Mucosa of descending colon (tissue), 3 donors: ENCODE measurements at regions not wholly inside any gene's neighbourhood (a gene's known extent, or its start where the extent isn't known, plus 50 kb on each side); places are given as distances from the start of the nearest gene placed in this dataset.

Experiments used
- ATAC-seq: fragments of 200-7000 bp; cut with Tn5 transposase; one replicate; pipeline ENCODE4 v1.9.1; 2020; ENCODE audit warnings: mild to moderate bottlenecking, moderate library complexity
- DNase-seq, 3 donors: peaks; one replicate each; pipeline ENCODE4 v3.0.0-alpha.2; 2020
- H3K36me3 ChIP-seq: fragments of 200-600 bp; one replicate; pipeline ENCODE4 v1.8.0; 2021; ENCODE audit warnings: low read depth, mild to moderate bottlenecking
- H3K4me1 ChIP-seq: fragments of 200-600 bp; one replicate; pipeline ENCODE4 v1.8.0; 2021; ENCODE audit warnings: low read depth, mild to moderate bottlenecking
- H3K4me3 ChIP-seq: fragments of 200-600 bp; one replicate; pipeline ENCODE4 v1.8.0; 2021; ENCODE audit warnings: mild to moderate bottlenecking
- H3K9me3 ChIP-seq: fragments of 200-600 bp; one replicate; pipeline ENCODE4 v1.8.0; 2021; ENCODE audit warnings: mild to moderate bottlenecking
- intact Hi-C, 2 donors: fragments of 100-400 bp; cut with DNase I in 1 of 2; cut with micrococcal nuclease in 1 of 2; formaldehyde crosslinking; loops; one replicate each; pipeline versions ENCODE4 v1.11.0 to v1.11.1; 2022; cut with DNase I, micrococcal nuclease
- TF ChIP-seq, protein P1 (sequence below): fragments of 200-600 bp; IDR thresholded peaks from one replicate; pipeline ENCODE4 v1.8.0; 2022; ENCODE audit warnings: antibody characterized with exemption, mild to moderate bottlenecking
- donor health status: DM: no; HTN: no; CAD: no; lungs with moderate emphysema.
- donor health status: DM: no; HTN: no; CAD: no.
- donor health status: DM: no; HTN: yes; CAD: no.

DNA sequence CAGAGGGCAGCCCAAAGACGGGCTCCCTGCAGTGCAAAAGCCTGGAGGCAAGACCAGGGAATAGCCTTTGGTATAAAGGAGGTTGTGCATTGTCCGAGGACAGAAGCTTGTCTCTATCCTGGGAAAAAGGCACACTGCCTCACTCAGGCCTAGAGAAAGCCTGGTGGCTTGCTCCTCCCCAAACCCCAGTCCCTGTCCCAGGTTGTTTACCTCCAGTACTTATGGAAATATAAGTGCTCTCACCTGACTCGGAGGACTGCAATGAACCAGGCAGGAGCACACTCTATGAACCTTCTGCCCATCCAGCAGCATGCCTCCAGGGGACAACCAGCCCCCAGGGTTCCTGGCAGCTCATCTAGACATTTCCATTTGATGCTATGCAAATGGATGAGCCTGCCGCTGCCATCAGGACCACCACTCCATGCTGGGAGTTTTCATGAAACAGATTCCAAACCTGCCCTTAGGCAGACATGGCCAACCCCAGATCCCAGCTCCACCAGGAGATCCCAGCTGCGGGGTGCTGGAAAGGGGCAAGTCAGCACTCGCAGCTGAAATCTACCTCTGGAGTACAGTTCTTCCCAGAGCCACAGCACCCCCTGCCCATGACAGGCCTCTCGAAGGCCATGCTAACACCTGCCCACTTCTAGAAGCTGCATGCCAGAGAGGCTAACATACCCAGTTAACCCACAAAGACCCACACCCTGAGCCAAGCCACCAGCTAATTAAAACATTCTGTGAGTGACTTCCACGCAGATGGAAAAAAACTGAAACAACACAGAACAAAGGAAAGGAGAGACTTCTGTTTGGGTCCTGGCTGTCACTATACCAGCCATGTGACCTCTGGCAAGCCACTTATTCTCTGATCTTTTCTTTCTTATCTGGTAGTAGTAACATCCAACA is 101.7 kb downstream of the TTC32 start:
- TF ChIP-seq, protein P1, sequence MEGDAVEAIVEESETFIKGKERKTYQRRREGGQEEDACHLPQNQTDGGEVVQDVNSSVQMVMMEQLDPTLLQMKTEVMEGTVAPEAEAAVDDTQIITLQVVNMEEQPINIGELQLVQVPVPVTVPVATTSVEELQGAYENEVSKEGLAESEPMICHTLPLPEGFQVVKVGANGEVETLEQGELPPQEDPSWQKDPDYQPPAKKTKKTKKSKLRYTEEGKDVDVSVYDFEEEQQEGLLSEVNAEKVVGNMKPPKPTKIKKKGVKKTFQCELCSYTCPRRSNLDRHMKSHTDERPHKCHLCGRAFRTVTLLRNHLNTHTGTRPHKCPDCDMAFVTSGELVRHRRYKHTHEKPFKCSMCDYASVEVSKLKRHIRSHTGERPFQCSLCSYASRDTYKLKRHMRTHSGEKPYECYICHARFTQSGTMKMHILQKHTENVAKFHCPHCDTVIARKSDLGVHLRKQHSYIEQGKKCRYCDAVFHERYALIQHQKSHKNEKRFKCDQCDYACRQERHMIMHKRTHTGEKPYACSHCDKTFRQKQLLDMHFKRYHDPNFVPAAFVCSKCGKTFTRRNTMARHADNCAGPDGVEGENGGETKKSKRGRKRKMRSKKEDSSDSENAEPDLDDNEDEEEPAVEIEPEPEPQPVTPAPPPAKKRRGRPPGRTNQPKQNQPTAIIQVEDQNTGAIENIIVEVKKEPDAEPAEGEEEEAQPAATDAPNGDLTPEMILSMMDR = no peak
- ATAC-seq = no peak
- no peak overlapping the region for H3K4me3 ChIP-seq
- intact Hi-C loops = no loop called here
- H3K9me3 ChIP-seq = no peaks in the 10 kb centered on the region
- no peaks in the 10 kb centered on the region for H3K4me1 ChIP-seq
- DNase-seq = no peak
- no peaks in the 10 kb centered on the region for H3K36me3 ChIP-seq

DNA sequence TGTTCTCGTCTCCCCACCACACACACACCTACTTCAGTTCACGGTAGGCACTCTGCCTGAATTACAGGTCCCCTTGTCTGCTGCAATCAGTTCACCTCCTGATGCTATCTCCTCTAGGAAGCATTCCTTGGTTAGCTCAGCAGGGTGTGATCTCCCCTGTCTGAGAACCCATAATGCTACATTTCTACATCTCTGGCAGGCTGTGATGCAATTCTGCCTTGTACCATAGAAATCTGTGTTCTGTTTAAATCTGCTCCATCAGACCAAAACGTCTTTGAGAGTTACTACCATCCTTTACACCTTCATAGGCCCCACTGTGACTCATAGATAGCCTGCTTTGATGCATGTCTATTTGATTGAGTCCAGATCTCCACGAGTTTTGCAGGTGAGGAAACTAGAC is 103.9 kb downstream of the TTC32 start:
- Histone ChIP-seq H3K4me1 (no peaks in the 10 kb centered on the region), H3K9me3 (no peaks in the 10 kb centered on the region), H3K36me3 (no peaks in the 10 kb centered on the region), H3K4me3 (no peak overlapping the region)
- ATAC-seq = no peak
- TF ChIP-seq, protein P1 = no peak
- intact Hi-C loops = no loop called here
- DNase-seq = no peak

DNA sequence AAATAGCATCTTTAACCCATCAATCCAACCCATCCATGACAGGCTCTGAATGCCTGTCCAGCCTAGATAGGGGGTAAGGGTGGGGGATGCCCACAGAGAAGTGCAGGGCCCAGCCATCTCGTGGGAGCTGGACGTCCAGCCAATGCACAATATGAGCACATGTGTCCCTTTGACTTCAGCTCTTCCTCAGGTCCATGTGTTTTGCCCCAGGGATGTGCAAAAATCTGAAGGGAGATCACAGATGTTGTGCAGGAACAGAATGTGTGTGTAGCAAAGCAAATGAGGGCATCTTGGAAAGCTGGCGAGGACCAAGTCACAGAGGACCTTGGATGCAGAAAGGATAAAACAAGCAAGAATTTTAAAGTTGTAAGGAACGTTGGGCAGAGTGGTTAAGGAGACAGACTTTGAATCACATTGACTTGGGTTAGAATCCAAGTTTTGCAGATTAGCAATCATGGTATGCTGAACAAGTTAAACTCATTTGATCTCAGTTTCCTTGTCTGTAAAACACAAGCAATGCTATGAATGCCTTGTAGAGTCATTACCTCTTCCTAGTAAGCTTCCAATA is 104.5 kb downstream of the TTC32 start:
- Histone ChIP-seq H3K4me3 (no peak overlapping the region), H3K4me1 (no peaks in the 10 kb centered on the region), H3K36me3 (no peaks in the 10 kb centered on the region), H3K9me3 (no peaks in the 10 kb centered on the region)
- intact Hi-C loops = no loop called here
- DNase-seq = no peak
- TF ChIP-seq, protein P1 = no peak
- ATAC-seq = no peak

DNA sequence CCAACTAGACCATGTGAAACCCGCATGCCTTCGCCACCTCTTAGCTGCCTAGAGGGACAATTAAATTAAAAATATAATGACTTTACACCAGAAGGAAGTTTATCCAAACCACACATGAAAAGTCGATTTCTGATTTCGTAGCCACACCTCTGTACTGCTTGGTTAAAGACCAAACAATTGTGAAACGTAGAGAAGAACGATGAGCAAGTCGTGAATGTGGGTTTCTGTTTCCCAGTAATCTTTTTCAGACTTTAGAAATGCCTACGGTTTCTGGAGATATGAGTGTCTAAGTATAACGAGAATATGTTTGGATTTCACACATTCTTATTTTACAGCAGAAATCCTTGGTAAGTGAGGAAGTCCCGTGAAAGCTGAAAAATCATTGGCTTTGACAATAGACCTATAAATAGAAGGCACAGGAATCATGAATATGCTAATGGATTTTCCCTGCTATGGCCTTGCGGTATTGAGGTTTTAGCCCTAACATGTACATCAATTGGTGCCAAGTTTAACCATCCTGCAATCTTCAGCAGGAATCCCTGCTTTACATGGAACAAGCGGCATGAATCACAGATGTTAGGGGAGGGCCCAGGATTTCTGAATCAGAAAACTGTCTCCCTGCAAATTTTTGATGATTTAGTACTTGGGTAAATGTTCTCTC is 105.6 kb downstream of the TTC32 start:
- Histone ChIP-seq H3K36me3 (no peaks in the 10 kb centered on the region), H3K4me1 (no peaks in the 10 kb centered on the region), H3K4me3 (no peak overlapping the region), H3K9me3 (no peaks in the 10 kb centered on the region)
- DNase-seq (no peak), ATAC-seq (no peak)
- TF ChIP-seq, protein P1 = no peak
- intact Hi-C loops = no loop called here

DNA sequence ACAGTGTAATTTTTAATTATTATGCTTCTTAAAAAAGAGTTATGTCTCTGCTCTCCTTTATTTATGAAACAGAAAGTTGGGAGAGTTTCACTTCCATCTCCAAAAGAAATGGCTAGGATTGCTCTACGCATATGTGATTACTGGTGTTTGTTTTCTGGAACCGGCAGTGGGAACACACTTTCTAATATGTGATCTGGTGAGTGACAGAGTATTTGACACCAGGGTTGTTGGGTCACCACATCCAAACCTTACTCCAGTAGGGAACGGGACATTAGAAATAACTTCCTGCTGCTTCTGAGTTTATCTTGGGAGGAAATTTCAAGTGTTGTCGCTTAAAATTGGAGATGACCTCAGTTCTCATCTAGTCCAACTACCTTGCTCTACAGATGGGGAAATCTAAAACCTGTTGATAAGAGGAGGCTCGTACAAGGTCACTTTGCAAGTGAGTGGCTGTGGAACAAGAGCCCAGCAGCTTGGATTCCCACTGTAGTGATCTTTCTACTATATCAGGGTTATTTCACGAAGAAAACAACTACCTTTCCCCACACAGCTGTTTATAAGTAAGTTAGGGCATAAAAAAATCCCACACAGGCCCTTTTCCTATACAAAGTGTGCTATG is 108.5 kb downstream of the TTC32 start:
- TF ChIP-seq, protein P1 = no peak
- Histone ChIP-seq H3K9me3 (no peaks in the 10 kb centered on the region), H3K4me3 (no peak overlapping the region), H3K4me1 (no peaks in the 10 kb centered on the region), H3K36me3 (no peaks in the 10 kb centered on the region)
- intact Hi-C loops = no loop called here
- ATAC-seq (no peak), DNase-seq (no peak)
